Thymus (tissue), 11 donors: ENCODE measurements at regions not wholly inside any gene's neighbourhood (a gene's known extent, or its start where the extent isn't known, plus 50 kb on each side); places are given as distances from the start of the nearest gene placed in this dataset.
"Not testable (repeated sequence)": the region's sequence is repeated elsewhere in the genome, so short reads cannot be mapped to it uniquely, and the experiment has no call there.

Source experiments
- DNase-seq, 9 donors: peaks; one replicate each; pipeline ENCODE4 v3.0.0-alpha.2; 2013; ENCODE audit warnings: low spot score in 9 of 9, low read depth in 6 of 9, missing footprints in 1 of 9
- H3K27ac ChIP-seq, 2 donors: one replicate each; pipeline ENCODE4 v1.5.1; 2013; ENCODE audit warnings: control low read depth in 1 of 2, low read depth in 1 of 2, low read length in 1 of 2, mild to moderate bottlenecking in 1 of 2, moderate library complexity in 1 of 2
- H3K27me3 ChIP-seq, 2 donors: one replicate each; pipeline ENCODE4 v1.5.1; 2013; ENCODE audit warnings: low read length in 1 of 2; ENCODE audit not compliant: control insufficient read depth in 2 of 2, insufficient read depth in 1 of 2
- H3K36me3 ChIP-seq, 2 donors: one replicate each; pipeline ENCODE4 v1.5.1; 2013; ENCODE audit warnings: low read length in 1 of 2, mild to moderate bottlenecking in 1 of 2, moderate library complexity in 1 of 2; ENCODE audit not compliant: control insufficient read depth in 2 of 2, insufficient read depth in 2 of 2
- H3K4me1 ChIP-seq, 2 donors: one replicate each; pipeline ENCODE4 v1.5.1; 2013; ENCODE audit warnings: low read length in 2 of 2; ENCODE audit not compliant: control insufficient read depth in 2 of 2, insufficient read depth in 2 of 2
- H3K4me3 ChIP-seq, 2 donors: one replicate each; pipeline ENCODE4 v1.5.1; 2013; ENCODE audit warnings: low read length in 2 of 2, control low read depth in 1 of 2, mild to moderate bottlenecking in 1 of 2
- H3K9me3 ChIP-seq, 2 donors: one replicate each; pipeline ENCODE4 v1.5.1; 2013; ENCODE audit warnings: low read length in 1 of 2, mild to moderate bottlenecking in 1 of 2; ENCODE audit not compliant: control insufficient read depth in 2 of 2, insufficient read depth in 1 of 2
- WGBS: extraction: QIAGEN DNeasy Blood & Tissue Kit; methylation state at CpG from one replicate; pipeline ENCODE4 v1.1.7; 2013; 5-methylcytosine and 5-hydroxymethylcytosine counted together
- donor health status: healthy.

GRCh38 chr1:79895573-79895972 lies 889.0 kb upstream of the ADGRL4 start:
- no peaks in the 10 kb centered on the region for H3K27me3 ChIP-seq
- H3K36me3 ChIP-seq, result no peaks in the 10 kb centered on the region
- DNase-seq, result no peak
- peaks cover 0 to 5% of the 10 kb centered on the region in 2 donors for H3K9me3 ChIP-seq
- H3K27ac ChIP-seq, result no peak overlapping the region
- H3K4me1 ChIP-seq, result no peaks in the 10 kb centered on the region
- H3K4me3 ChIP-seq, result no peak overlapping the region
- WGBS, result 74% methylated on average over 2 of the region's 2 CpGs

- not testable (repeated sequence) for H3K36me3 ChIP-seq, H3K9me3 ChIP-seq, H3K27ac ChIP-seq, DNase-seq, H3K4me3 ChIP-seq, H3K4me1 ChIP-seq, H3K27me3 ChIP-seq
- 70% methylated on average over 6 of the region's 6 CpGs for WGBS
These were observed 887.6 kb upstream of the ADGRL4 start for GRCh38 chr1:79894129-79894528.

DNA sequence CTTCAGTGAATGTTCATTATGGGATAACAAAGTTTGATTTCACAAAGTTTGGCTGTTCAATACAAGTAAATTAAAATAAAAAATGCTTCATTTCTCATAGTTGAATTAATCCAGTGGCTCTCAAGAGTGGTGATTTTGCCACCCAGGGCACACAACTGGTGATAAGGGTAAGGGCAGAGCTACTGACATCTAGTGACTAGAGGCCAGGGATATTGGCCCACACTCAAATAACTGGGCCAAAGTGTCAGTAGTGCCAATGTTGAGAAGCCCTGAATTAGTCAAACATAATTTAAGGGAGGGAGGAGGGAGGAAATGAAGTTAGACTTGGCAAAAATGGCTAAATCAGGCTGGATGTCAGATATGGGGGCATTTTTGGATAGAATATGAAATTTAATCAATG lies 880.5 kb upstream of the ADGRL4 start:
- Histone ChIP-seq H3K36me3 (no peaks in the 10 kb centered on the region), H3K4me3 (no peak overlapping the region), H3K27me3 (no peaks in the 10 kb centered on the region), H3K9me3 (peaks cover 0 to 8% of the 10 kb centered on the region in 2 donors), H3K27ac (no peak overlapping the region), H3K4me1 (no peaks in the 10 kb centered on the region)
- DNase-seq, result no peak

DNA sequence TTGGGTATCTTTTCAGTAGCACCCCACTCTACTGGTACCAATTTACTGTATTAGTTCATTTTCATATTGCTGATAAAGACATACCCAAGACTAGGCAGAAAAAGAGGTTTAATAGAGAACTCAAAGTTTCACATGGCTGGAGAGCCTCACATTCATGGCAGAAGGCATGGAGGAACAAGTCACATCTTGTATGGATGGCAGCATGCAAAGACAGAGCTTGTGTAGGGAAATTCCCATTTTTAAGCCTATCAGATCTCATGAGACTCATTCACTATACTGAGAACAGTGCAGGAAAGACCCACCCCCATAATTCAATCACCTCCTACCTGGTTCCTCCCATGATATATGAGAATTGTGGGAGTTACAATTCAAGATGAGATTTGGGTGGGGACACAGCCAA lies 878.6 kb upstream of the ADGRL4 start:
- no peak for DNase-seq
- no peaks in the 10 kb centered on the region for H3K27me3 ChIP-seq
- no peak overlapping the region for H3K4me3 ChIP-seq
- no peaks in the 10 kb centered on the region for H3K4me1 ChIP-seq
- no peak overlapping the region for H3K27ac ChIP-seq
- H3K9me3 ChIP-seq, result peaks cover 0 to 8% of the 10 kb centered on the region in 2 donors
- H3K36me3 ChIP-seq, result no peaks in the 10 kb centered on the region

DNA sequence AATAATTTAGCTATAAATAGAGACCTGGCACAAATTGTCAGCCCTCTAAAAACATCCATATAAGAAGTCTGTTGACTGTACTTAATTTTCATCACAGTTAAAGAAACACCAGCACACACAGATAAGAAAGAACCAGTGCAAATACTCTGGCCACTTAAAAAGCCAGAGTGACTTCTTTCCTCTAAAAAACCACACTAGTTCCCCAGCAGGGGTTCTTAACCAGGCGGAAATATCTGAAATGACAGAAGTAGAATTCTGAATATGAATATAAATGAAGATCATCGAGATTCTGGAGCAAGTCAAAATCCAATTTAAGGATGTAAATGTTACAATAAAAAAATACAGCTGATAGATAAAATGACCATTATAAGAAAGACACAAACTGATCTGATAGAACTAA lies 870.6 kb upstream of the ADGRL4 start:
- 94% methylated on average over 2 of the region's 2 CpGs for WGBS
- Histone ChIP-seq H3K4me3 (no peak overlapping the region), H3K27me3 (no peaks in the 10 kb centered on the region), H3K27ac (no peak overlapping the region), H3K4me1 (no peaks in the 10 kb centered on the region), H3K9me3 (peaks cover 2 to 22% of the 10 kb centered on the region in 2 donors), H3K36me3 (no peaks in the 10 kb centered on the region)
- DNase-seq, result no peak

- 91% methylated on average over 5 of the region's 5 CpGs for WGBS
- DNase-seq, result no peak
- peaks cover 2 to 22% of the 10 kb centered on the region in 2 donors for H3K9me3 ChIP-seq
- H3K4me3 ChIP-seq, result no peak overlapping the region
- no peaks in the 10 kb centered on the region for H3K4me1 ChIP-seq
- no peaks in the 10 kb centered on the region for H3K36me3 ChIP-seq
- no peaks in the 10 kb centered on the region for H3K27me3 ChIP-seq
- H3K27ac ChIP-seq, result no peak overlapping the region
These were observed 868.7 kb upstream of the ADGRL4 start for GRCh38 chr1:79875187-79875586.

- H3K36me3 ChIP-seq, result no peaks in the 10 kb centered on the region
- 91% methylated on average over 3 of the region's 3 CpGs for WGBS
- H3K27me3 ChIP-seq, result no peaks in the 10 kb centered on the region
- no peaks in the 10 kb centered on the region for H3K4me1 ChIP-seq
- H3K4me3 ChIP-seq, result no peak overlapping the region
- H3K9me3 ChIP-seq, result peaks cover 2 to 22% of the 10 kb centered on the region in 2 donors
- DNase-seq, result no peak
- H3K27ac ChIP-seq, result no peak overlapping the region
These were observed 867.8 kb upstream of the ADGRL4 start for GRCh38 chr1:79874289-79874688.

GRCh38 chr1:79859212-79859948 lies 852.9 kb upstream of the ADGRL4 start:
- Histone ChIP-seq H3K27me3 (no peaks in the 10 kb centered on the region), H3K4me1 (no peaks in the 10 kb centered on the region), H3K27ac (no peak overlapping the region), H3K36me3 (no peaks in the 10 kb centered on the region), H3K9me3 (peaks cover 0 to 6% of the 10 kb centered on the region in 2 donors), H3K4me3 (no peak overlapping the region)
- DNase-seq, result no peak
- 81% methylated on average over 8 of the region's 8 CpGs for WGBS

GRCh38 chr1:79852004-79852403 lies 845.5 kb upstream of the ADGRL4 start:
- Histone ChIP-seq H3K36me3 (no peaks in the 10 kb centered on the region), H3K27ac (no peak overlapping the region), H3K4me1 (no peaks in the 10 kb centered on the region), H3K27me3 (no peaks in the 10 kb centered on the region), H3K4me3 (no peak overlapping the region), H3K9me3 (no peaks in the 10 kb centered on the region)
- no peak for DNase-seq
- WGBS, result 74% methylated on average over 3 of the region's 3 CpGs
